HG02623 (cell line): ENCODE measurements at regions not wholly inside any gene's neighbourhood (a gene's known extent, or its start where the extent isn't known, plus 50 kb on each side); places are given as distances from the start of the nearest gene placed in this dataset.
A peak's percentile ranks its signal among the peaks of the same experiment; 100 is the strongest.

ENCODE experiments used
- ATAC-seq: cut with Tn5 transposase; IDR thresholded peaks from one replicate; pipeline ENCODE4 v1.9.1; 2021; ENCODE audit warnings: moderate library complexity; ENCODE audit not compliant: unreplicated experiment

GRCh38 chr4:18247189-18247588 lies 225.6 kb upstream of the LCORL start:
- no peak for ATAC-seq

- no peak for ATAC-seq
Observed at GRCh38 chr4:18242919-18243693, 221.6 kb upstream of the LCORL start.

- ATAC-seq: no peak
Observed at GRCh38 chr4:18241727-18242126, 220.2 kb upstream of the LCORL start.

GRCh38 chr4:18234108-18234507 lies 212.6 kb upstream of the LCORL start:
- no peak for ATAC-seq

GRCh38 chr4:18231726-18232125 lies 210.2 kb upstream of the LCORL start:
- ATAC-seq: no peak

- no peak for ATAC-seq
Observed at GRCh38 chr4:18227880-18228279, 206.3 kb upstream of the LCORL start.

- no peak for ATAC-seq
Observed at GRCh38 chr4:18214411-18215055, 193.0 kb upstream of the LCORL start.

GRCh38 chr4:18213576-18214198 lies 192.1 kb upstream of the LCORL start:
- no peak for ATAC-seq

GRCh38 chr4:18209448-18209847 lies 187.9 kb upstream of the LCORL start:
- peak; percentile 56 for ATAC-seq

GRCh38 chr4:18203966-18204365 lies 182.4 kb upstream of the LCORL start:
- ATAC-seq: no peak

GRCh38 chr4:18202486-18202885 lies 180.9 kb upstream of the LCORL start:
- ATAC-seq: no peak

- no peak for ATAC-seq
Observed at GRCh38 chr4:18201885-18202284, 180.3 kb upstream of the LCORL start.

- no peak for ATAC-seq
Observed at GRCh38 chr4:18198653-18199052, 177.1 kb upstream of the LCORL start.

GRCh38 chr4:18197467-18197866 lies 175.9 kb upstream of the LCORL start:
- no peak for ATAC-seq

- ATAC-seq: no peak
Observed at GRCh38 chr4:18194278-18194677, 172.7 kb upstream of the LCORL start.

GRCh38 chr4:18192901-18193300 lies 171.3 kb upstream of the LCORL start:
- no peak for ATAC-seq

GRCh38 chr4:18185491-18185890 lies 163.9 kb upstream of the LCORL start:
- no peak for ATAC-seq

GRCh38 chr4:18180892-18181291 lies 159.3 kb upstream of the LCORL start:
- peak; percentile 54 for ATAC-seq

- no peak for ATAC-seq
Observed at GRCh38 chr4:18180122-18180521, 158.6 kb upstream of the LCORL start.

- ATAC-seq: no peak
Observed at GRCh38 chr4:18171896-18172295, 150.3 kb upstream of the LCORL start.

GRCh38 chr4:18167831-18168230 lies 146.3 kb upstream of the LCORL start:
- no peak for ATAC-seq

GRCh38 chr4:18166925-18167324 lies 145.4 kb upstream of the LCORL start:
- ATAC-seq: no peak
